Calu3 (cell line): ENCODE measurements at regions not wholly inside any gene's neighbourhood (a gene's known extent, or its start where the extent isn't known, plus 50 kb on each side); places are given as distances from the start of the nearest gene placed in this dataset.

Experiments
- BruUV-seq: library from RNA; stranded (reverse); fragments of 400-500 nt; replicated peaks from 2 replicates; lab custom pipeline; 2021; lab: Mats Ljungman, UMichigan
- CTCF ChIA-PET: fragments of 300-600 bp; sonication (Branson Sonifier 250); formaldehyde crosslinking; loops from one replicate; lab custom pipeline; 2022; ENCODE audit warnings: antibody characterized with exemption; lab: Charles Lee
- DNase-seq: peaks from one replicate; pipeline ENCODE4 v3.0.0; 2022
- H3K27ac Mint-ChIP-seq: one replicate; pipeline ENCODE4 v1.8.0; 2022; ENCODE audit warnings: mixed read lengths; ENCODE audit not compliant: unreplicated experiment
- H3K27me3 Mint-ChIP-seq: one replicate; pipeline ENCODE4 v1.8.0; 2022; ENCODE audit warnings: mixed read lengths; ENCODE audit not compliant: unreplicated experiment
- H3K36me3 Mint-ChIP-seq: one replicate; pipeline ENCODE4 v1.8.0; 2022; ENCODE audit warnings: mild to moderate bottlenecking, moderate library complexity, mixed read lengths; ENCODE audit not compliant: insufficient read depth, unreplicated experiment
- H3K4me1 Mint-ChIP-seq: one replicate; pipeline ENCODE4 v1.8.0; 2022; ENCODE audit warnings: mild to moderate bottlenecking, low read depth, mixed read lengths; ENCODE audit not compliant: unreplicated experiment
- H3K4me3 Mint-ChIP-seq: one replicate; pipeline ENCODE4 v1.8.0; 2022; ENCODE audit warnings: mild to moderate bottlenecking, low read depth, moderate library complexity, mixed read lengths; ENCODE audit not compliant: unreplicated experiment
- H3K9me3 Mint-ChIP-seq: one replicate; pipeline ENCODE4 v1.8.0; 2022; ENCODE audit warnings: low read depth, mixed read lengths; ENCODE audit not compliant: unreplicated experiment
- intact Hi-C: fragments of 100-400 bp; cut with micrococcal nuclease; formaldehyde crosslinking; loops from one replicate; pipeline ENCODE4 v1.10.0; 2022; ENCODE audit not compliant: unreplicated experiment
- TF ChIP-seq, protein P1 (sequence below): fragments of 200-600 bp; IDR thresholded peaks from one replicate; pipeline ENCODE4 v1.8.0; 2022; ENCODE audit warnings: antibody characterized with exemption; ENCODE audit not compliant: unreplicated experiment

DNA sequence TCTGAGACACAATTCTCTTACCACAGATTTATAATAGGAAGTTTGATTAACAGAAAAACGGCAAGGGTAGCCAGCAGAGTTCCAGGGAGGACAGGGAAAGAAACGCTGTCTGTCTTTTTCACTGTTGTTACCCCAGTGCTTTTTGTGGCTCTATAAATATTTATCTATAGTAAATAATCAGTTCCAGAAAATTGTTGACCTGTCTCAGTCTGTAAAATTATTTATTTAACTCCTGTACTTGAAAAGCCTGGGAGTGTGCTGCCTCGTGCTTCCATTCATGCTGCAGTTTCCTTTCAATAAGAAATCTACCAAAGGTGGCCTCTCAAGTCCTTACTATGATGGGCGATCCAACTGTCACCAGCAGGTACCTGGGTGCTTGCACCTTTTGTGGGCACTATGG, 102.9 kb downstream of the ETAA1 start:
- TF ChIP-seq, protein P1, sequence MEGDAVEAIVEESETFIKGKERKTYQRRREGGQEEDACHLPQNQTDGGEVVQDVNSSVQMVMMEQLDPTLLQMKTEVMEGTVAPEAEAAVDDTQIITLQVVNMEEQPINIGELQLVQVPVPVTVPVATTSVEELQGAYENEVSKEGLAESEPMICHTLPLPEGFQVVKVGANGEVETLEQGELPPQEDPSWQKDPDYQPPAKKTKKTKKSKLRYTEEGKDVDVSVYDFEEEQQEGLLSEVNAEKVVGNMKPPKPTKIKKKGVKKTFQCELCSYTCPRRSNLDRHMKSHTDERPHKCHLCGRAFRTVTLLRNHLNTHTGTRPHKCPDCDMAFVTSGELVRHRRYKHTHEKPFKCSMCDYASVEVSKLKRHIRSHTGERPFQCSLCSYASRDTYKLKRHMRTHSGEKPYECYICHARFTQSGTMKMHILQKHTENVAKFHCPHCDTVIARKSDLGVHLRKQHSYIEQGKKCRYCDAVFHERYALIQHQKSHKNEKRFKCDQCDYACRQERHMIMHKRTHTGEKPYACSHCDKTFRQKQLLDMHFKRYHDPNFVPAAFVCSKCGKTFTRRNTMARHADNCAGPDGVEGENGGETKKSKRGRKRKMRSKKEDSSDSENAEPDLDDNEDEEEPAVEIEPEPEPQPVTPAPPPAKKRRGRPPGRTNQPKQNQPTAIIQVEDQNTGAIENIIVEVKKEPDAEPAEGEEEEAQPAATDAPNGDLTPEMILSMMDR: no peak
- H3K4me3 Mint-ChIP-seq: no peak overlapping the region
- no peaks in the 10 kb centered on the region for H3K27me3 Mint-ChIP-seq
- no peaks in the 10 kb centered on the region for H3K4me1 Mint-ChIP-seq
- H3K27ac Mint-ChIP-seq: no peak overlapping the region
- no peaks in the 10 kb centered on the region for H3K36me3 Mint-ChIP-seq
- H3K9me3 Mint-ChIP-seq: peaks cover 1% of the 10 kb centered on the region
- BruUV-seq: no TSS peak
- DNase-seq: no peak
- CTCF ChIA-PET: no interaction called here
- intact Hi-C loops: no loop called here

DNA sequence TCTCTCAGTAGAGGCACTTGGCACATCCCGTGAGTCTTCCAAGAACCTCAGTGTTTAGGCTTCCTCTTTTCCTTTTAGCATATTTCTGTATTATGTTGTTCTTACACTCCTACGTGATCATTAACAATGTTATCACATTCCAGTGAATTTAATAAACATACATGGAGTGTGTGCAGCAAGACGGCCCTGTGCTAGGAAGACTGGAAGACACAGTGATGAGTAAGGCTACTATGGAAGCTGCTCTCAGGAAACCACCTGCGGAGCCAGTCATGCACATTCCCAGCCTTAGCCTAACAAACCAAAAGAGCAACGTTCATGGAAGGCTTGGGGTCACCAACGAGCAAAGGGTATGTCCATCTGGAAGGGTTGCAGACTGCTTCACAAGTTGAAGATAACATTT, 103.4 kb downstream of the ETAA1 start:
- Mint-ChIP-seq H3K27ac (no peak overlapping the region), H3K36me3 (no peaks in the 10 kb centered on the region), H3K27me3 (no peaks in the 10 kb centered on the region), H3K4me3 (no peak overlapping the region), H3K4me1 (no peaks in the 10 kb centered on the region), H3K9me3 (no peaks in the 10 kb centered on the region)
- intact Hi-C loops: no loop called here
- DNase-seq: no peak
- TF ChIP-seq, protein P1: no peak
- CTCF ChIA-PET: no interaction called here
- BruUV-seq: no TSS peak

DNA sequence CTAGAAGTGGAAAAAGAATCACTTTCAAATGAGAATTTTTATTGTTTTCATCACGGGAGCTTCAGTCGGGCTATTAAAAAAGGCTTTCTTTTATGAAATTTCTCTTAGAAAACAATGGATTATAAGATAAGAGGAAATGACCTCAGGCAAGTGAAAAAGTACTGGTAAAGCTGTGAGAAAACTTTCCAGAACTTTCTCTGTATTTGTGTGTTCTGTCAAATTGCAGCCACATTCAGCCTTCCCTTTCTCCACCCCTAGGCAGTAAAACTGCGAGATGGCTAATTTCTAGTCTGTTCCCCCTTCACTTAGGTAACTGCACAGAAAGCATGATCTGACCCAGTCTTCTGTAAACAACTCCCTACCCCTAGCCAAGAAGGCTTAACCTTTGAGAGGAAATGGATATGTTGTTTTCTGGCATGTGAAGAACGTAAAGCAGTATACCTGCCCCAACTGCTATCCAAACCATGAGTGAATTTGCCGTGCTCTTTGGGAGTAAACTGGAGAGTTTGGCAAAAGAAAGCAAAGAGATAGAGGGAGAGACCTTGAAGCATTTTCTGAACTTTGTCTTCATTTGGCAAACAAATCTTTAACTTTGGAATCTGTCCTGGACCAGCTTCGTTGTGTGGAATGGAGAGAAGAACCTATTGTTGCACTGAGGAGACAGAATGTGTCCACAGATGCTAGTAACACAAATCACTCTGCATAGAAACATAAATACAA, 105.4 kb downstream of the ETAA1 start:
- Mint-ChIP-seq H3K9me3 (no peaks in the 10 kb centered on the region), H3K4me3 (no peak overlapping the region), H3K4me1 (no peaks in the 10 kb centered on the region), H3K36me3 (no peaks in the 10 kb centered on the region), H3K27ac (no peak overlapping the region), H3K27me3 (no peaks in the 10 kb centered on the region)
- CTCF ChIA-PET: no interaction called here
- intact Hi-C loops: no loop called here
- DNase-seq: no peak
- TF ChIP-seq, protein P1: no peak
- BruUV-seq: no TSS peak

DNA sequence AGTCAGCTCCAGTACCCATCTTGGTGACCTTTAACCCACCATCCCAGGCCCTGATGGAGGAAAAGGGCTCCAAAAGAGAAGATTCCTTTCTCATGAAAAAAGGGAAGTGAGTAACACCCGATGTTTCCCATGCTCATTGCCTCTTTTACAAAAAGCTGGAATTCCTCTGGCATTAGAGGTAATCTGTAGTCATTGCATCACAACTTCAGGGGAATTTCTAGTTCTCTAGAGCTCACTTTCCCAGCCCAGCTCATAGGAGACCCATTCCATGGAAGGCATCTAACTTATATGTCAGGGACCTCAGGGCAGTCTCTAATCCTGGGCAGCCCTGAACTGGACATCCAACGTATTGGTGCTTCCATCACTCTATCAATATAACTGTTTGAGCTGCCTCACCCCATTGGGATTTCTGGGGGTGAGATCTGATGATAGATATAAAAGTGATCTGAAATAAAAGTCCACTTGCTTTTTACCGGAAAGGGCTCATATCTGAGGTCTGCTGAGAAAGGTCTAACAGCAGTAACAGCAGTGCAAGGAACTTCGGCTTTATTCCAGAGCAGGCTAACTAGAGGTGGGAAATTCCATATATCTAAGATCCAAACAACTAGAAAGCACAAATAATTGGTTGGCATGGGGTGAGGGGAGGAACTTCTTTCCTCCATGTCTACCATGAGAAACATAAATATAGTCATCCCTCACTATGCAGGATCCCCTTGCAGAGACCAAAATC, 106.1 kb downstream of the ETAA1 start:
- TF ChIP-seq, protein P1: no peak
- intact Hi-C loops: no loop called here
- CTCF ChIA-PET: no interaction called here
- Mint-ChIP-seq H3K27ac (no peak overlapping the region), H3K4me1 (no peaks in the 10 kb centered on the region), H3K9me3 (no peaks in the 10 kb centered on the region), H3K36me3 (no peaks in the 10 kb centered on the region), H3K27me3 (no peaks in the 10 kb centered on the region), H3K4me3 (no peak overlapping the region)
- no TSS peak for BruUV-seq
- no peak for DNase-seq
